ENCODE measurements at regions not wholly inside any gene's neighbourhood (a gene's known extent, or its start where the extent isn't known, plus 50 kb on each side); places are given as distances from the start of the nearest gene placed in this dataset.

DNA sequence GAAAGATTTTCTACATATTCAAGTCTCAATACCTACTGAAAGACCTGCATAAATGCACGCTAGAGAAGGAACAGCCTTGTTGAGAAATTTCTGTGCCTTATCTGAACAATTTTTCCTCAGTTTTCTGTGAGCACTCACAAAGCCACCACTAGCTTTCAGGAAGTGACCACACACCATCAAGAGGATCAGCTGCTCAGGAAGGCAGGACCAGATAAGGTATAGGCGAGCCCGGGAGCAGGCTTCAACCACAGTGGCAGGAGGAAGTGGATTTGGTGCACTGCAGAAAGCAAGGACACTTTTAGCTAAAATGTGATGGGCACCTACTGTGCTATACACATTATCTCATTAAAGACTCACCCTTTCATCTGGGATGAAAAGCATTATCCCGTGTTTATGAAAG, 220.8 kb downstream of the RAB38 start:
- TF ChIP-seq, protein P1, sequence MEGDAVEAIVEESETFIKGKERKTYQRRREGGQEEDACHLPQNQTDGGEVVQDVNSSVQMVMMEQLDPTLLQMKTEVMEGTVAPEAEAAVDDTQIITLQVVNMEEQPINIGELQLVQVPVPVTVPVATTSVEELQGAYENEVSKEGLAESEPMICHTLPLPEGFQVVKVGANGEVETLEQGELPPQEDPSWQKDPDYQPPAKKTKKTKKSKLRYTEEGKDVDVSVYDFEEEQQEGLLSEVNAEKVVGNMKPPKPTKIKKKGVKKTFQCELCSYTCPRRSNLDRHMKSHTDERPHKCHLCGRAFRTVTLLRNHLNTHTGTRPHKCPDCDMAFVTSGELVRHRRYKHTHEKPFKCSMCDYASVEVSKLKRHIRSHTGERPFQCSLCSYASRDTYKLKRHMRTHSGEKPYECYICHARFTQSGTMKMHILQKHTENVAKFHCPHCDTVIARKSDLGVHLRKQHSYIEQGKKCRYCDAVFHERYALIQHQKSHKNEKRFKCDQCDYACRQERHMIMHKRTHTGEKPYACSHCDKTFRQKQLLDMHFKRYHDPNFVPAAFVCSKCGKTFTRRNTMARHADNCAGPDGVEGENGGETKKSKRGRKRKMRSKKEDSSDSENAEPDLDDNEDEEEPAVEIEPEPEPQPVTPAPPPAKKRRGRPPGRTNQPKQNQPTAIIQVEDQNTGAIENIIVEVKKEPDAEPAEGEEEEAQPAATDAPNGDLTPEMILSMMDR (IDR thresholded peaks at IDR 0.05; ENCODE audit: low read depth, low read length): no peak
- no peak overlapping the region for H3K4me3 ChIP-seq (ENCODE audit: low read depth, low read length)

DNA sequence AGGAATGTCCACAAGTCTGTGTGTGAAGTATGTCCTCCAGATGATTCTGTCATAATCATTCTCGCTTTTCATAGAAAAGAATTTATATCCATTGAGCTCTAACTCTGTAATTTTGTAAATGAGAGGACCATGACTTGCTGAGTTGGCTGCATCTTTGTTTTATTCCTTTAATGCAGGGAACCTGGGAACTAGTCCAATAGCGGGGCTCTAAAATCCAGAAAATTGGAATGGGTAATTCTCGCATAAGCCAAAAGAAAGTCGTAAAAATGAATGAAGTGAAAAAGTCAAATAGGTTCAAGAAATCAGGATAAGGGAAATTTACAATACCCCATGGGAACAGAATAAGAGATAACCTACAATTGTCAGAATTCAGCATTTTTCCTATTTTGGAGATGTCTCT, 232.5 kb downstream of the RAB38 start:
- TF ChIP-seq, protein P1 (IDR thresholded peaks at IDR 0.05; ENCODE audit: low read depth, low read length): no peak

DNA sequence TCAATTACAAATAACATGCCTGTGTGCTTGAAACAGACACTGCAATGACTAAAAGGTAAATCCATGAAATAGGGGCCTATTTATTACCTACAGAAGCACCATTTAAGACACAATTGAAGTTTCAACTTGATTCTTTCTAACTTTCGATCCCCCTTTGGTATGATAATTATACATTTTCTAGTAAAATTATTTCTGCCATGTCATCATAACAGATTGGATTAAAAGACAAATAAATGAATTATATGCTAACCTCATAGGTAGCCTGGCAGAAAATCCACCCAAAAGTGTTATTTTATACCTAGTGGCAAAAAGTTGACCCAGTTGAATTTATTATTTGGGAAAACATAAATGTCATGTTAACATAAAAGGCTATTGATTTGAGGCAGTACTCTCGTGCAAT, 241.1 kb downstream of the RAB38 start:
- TF ChIP-seq, protein P1 (IDR thresholded peaks at IDR 0.05; ENCODE audit: low read depth, low read length): no peak
- no peak overlapping the region for H3K4me3 ChIP-seq (ENCODE audit: low read depth, low read length)

More for the DNA sequence above, 232.5 kb downstream of the RAB38 start:
- no peak overlapping the region for H3K4me3 ChIP-seq (ENCODE audit: low read depth, low read length)

DNA sequence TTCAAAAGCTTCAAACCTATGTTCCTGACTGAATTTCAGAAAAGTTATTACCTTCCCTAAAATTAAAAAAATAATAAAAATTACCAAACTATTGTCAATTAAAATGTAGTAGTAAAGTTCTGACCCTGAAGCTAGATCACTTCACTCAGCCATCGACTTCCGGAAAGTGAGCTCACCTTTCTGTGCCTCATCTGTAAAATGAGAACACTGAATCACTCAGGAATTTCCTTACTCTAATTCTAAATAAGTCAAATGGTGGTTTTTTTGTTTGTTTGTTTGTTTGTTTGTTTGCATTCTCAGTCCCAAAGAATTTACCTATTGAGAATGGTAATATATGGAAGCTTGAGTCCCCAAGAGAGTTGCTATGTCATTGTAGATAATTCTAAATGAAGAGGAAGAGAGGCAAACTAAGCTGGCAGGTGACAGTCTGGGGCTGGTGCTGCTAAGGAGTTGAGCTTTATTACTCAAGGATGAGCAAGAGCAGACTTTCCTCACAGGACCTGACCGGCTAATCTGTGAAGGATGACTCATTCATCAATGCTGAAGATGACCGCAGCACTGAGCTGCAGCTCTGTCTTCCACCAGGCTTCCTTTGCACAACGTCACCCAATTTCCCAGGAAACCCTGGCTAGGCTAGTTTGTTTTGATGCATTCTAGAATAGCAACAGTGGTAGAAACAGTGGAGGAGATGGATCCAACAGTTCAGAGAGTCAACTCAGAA, 248.8 kb downstream of the RAB38 start:
- TF ChIP-seq, protein P1 (IDR thresholded peaks at IDR 0.05; ENCODE audit: low read depth, low read length): no peak
- no peak overlapping the region for H3K4me3 ChIP-seq (ENCODE audit: low read depth, low read length)

DNA sequence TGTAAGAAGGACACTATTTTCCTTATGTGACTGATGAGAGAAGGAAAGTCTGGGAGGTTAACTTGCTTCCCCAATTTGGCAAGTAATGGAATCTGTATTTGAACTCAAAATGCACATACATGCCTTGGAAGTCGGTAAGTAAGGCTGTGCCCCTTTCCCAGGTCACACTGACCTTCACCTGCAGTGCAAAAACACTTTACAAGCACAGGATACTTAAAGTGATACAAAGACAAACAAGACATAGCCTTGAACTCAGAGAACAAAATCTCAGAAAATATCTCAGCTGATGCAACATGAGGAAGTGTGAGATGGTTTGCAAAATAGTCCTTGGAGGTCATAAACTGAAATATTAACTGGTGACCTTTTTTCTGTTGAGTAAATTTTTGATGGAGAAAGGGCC, 251.1 kb downstream of the RAB38 start:
- TF ChIP-seq, protein P1 (IDR thresholded peaks at IDR 0.05; ENCODE audit: low read depth, low read length): no peak
- H3K4me3 ChIP-seq (ENCODE audit: low read depth, low read length): no peak overlapping the region

DNA sequence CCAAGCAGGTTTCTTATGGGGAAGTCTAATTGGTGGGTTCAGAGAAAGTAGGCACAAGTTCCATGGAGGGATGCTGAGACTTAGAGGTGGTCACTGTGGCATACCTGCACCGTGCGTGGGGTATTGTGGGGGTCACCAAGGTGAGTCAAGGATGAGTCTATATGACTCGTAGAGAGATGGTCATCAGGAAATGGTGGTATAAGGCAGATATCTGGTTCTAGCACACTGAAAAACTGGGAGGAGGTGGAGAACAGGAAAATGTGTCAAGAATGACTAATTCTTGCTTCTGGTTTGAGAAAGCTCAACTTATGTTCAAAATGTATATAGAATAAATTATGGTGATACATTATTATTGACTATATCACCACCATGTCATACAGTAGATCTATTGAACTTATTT, 258.1 kb downstream of the RAB38 start:
- H3K4me3 ChIP-seq (ENCODE audit: low read depth, low read length): no peak overlapping the region
- TF ChIP-seq, protein P1 (IDR thresholded peaks at IDR 0.05; ENCODE audit: low read depth, low read length): no peak

DNA sequence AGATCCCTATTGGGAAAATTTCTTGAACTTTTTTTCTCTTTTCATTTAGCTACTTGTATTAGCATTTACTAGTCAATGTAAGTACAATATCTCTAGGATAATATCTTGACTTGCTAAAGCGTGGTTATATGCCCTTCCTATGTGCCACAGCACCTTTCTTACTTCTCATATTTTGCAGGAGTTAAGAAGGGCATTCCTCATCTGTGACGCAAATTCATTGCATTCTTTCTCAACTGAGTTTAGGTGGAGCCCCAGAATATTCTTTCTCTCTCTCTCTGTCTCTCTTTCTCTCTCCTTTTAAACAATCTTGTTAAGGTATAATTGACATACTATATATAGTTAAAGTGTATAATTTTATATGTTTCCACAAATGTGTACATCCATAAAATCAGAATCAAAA, 266.1 kb downstream of the RAB38 start:
- no peak overlapping the region for H3K4me3 ChIP-seq (ENCODE audit: low read depth, low read length)
- TF ChIP-seq, protein P1 (IDR thresholded peaks at IDR 0.05; ENCODE audit: low read depth, low read length): no peak
